Fibroblast of gingiva (primary cell): ENCODE measurements at regions not wholly inside any gene's neighbourhood (a gene's known extent, or its start where the extent isn't known, plus 50 kb on each side); places are given as distances from the start of the nearest gene placed in this dataset.
A peak's percentile ranks its signal among the peaks of the same experiment; 100 is the strongest.
"Not testable (repeated sequence)": the region's sequence is repeated elsewhere in the genome, so short reads cannot be mapped to it uniquely, and the experiment has no call there.

ENCODE experiments used
- DNase-seq: peaks from one replicate; pipeline ENCODE4 v3.0.0-alpha.2; 2011; ENCODE audit warnings: low read depth

DNA sequence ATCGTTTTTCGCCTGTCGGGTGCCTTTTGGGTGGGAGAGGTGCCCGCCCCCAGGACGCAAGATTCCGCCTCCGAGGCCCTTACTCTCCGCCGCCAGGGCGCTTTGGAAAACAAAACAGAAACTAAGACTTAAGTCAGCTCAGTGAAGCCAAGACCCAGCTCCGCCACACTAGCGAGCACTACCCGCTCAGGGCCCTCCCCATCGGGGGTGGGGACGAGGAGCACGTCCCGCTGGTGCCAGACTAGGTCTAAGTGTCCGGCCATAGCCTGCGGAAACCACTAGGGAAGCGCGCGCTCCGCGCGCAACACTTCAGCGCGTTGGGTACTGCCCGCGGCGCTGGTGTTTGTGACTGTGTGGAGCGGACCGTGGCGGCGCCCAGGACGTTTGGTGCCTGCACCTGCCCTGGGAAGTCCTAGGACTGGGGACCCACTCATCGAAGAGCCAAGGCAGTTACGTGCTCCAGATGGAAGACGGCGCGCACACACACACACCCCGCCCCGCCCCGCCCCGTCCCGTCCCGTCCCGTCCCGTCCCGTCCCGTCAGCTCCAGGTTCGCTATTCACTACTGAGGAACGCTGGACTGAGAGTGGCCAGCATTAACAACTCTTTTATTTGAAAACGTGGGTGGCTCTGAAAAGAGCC, 57.6 kb upstream of the BOLA1 start:
- DNase-seq, result not testable (repeated sequence)

DNA sequence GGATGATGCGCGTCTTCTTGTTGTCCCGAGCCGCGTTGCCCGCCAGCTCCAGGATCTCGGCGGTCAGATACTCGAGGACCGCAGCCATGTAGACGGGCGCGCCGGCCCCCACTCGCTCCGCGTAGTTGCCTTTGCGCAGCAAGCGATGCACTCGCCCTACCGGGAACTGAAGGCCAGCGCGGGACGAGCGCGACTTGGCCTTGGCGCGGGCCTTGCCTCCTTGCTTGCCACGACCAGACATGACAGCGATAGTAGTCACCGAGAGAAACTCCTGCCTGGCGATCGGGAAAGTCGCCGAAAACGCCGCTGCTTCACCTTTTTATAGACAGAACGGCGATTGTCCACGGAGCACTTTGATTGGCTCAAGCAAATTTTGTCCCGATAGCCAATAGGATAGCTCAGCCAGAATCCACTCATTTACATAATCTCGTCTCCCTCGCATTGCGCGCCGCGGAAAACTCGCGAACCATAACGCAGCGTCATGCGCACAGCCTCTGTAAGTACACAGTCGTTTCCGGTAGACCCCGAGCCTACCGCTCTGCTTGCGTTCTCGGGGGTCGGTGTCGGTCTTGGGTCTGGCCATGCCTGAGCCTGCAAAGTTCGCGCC, 56.8 kb upstream of the BOLA1 start:
- not testable (repeated sequence) for DNase-seq

DNA sequence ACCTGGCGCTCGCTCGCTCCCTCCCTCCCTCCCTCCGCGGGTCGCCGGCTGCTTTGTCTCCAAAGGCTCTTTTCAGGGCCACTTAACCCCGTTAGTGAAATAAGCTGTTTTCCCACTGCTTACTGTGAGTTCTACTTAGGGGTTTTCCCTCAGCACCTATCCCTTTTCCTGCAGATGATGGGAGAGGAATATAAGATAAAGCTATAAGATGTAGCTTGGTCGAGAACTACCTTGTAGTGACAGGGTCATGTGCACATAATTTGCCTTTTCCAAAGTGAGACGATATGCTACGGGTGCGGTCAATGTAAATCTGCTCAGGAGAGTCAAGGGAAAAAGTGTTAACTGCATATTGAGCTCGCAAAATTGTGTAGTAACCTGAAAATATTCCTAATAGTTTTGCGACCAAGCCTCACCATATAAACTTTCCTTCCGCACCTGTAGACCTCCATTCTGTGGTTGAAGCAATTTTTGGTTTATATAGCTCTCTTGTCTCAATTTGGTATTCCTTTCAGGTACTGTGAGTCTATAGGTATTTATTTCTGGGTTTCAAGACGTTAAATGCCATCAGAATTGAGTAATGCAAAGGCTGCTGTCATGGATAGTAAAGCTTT, 55.8 kb upstream of the BOLA1 start:
- no peak for DNase-seq

DNA sequence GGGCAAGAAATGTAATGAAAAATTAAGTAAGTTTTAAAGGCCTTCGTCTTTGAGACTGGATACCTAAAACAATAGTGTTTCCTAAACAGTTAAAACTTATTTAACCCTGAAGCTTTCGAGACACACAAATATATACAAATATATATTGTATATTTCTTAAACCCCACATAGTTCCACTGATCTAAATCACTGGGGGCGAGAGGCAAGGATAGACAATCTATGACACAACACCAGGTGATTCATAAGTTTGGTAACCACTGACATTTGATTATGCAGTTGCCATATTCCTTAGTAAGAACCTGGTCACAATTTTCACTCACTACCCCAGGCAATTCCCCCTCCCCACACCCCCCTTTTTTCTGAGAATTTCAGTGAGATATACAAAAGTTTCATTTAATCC, 55.3 kb upstream of the BOLA1 start:
- DNase-seq, result peak; percentile 29

DNA sequence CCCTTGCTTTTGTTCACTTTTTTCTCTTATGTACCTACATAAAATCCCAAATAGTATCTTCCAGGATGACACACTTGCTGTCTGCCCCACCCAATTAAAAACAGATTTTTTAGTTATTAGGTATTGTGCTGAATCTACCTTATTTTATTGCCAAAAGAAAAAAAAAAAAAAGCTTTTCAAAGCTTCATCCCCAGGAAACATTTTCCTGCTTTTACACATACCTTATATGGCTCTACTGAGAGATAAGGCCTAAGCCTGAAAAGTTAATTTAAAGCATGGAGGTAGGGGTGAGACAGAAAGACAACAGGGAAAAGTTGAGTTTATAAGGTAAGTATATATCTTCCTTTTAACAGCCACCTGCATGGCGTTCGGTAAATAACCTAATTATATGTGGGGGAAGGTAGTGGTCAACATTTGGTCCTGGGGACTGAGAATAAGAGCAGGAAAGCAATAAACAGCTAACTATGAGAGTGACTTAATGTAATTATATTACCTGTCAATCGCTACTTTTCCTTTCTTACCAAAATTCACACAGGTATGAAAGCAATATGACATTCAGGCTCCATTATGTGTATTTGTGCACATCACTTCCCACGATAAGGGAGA, 54.6 kb upstream of the BOLA1 start:
- no peak for DNase-seq

DNA sequence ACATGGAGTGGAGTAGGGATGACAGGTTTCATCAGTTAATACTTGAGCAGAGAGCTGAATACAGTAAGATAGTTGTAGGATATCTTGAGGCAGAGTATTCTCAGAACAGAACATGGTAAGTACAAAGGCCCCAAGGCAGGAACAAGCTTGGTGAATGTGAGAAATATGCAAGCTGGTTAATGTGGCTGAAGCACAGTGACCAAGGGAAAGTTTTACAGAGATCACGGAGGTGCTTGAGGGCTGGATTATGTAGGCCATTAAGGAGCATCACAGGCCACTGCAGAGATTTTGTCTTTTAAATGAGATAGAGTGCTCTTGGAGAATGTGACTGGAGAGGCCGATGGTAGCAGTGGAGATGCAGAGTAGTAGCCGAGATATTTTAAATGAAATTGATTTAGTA, 54.0 kb upstream of the BOLA1 start:
- no peak for DNase-seq

DNA sequence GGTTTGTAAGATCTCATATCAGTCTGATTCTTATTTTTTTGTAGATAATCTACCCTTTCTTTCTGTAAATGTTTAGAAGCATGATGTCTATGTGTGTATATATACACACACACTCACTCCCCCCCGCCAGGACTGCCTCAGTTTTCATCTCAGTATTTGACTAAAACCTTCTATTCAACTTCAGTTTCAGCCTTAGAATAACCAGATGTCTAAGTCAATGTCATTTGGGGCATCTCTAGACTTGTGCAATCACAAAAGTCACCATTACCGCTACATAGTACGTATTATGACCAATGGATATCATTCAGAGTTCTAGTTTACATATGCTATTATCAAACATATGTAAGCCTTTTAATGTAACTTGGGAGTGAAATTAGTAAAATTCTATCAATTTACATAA, 53.3 kb upstream of the BOLA1 start:
- DNase-seq, result no peak

DNA sequence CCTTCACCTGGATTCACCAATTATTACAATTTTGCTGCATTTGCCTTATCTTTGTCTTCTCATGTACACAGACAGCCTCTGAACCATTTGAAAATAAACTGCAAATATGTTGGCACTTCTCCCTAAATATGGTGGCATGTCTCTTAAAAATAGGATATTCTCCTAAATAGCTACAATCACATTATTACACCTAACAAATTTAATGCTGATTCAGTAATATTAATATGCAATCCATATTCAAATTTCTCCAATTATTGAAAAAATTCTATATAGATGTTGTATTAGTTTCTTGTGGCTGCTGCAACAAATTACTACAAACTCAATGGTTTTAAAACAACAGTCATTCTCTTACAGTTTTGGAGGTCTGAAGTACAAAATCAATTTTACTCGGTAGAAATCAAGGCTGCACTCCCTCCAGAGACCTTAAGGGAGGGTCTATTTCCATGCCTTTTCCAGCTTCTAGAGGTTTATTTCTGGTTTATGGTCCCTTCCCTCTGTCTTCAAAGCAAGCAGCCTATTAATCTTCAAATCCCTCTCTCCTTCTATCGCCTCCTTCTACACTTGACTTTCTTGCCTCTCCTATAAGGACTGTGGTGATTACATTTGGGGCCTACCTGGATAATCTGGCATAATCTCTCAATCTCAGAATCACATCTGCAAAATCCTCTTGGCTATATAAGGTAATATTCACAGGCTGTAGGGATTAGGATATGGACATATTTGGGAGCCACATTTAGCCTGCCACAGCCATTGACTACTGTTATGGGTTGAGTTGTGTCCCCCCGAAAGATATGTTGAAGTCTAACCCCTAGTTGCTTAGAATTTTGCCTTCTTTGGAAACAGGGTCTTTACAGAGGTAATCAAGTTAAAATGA, 52.5 kb upstream of the BOLA1 start:
- no peak for DNase-seq

DNA sequence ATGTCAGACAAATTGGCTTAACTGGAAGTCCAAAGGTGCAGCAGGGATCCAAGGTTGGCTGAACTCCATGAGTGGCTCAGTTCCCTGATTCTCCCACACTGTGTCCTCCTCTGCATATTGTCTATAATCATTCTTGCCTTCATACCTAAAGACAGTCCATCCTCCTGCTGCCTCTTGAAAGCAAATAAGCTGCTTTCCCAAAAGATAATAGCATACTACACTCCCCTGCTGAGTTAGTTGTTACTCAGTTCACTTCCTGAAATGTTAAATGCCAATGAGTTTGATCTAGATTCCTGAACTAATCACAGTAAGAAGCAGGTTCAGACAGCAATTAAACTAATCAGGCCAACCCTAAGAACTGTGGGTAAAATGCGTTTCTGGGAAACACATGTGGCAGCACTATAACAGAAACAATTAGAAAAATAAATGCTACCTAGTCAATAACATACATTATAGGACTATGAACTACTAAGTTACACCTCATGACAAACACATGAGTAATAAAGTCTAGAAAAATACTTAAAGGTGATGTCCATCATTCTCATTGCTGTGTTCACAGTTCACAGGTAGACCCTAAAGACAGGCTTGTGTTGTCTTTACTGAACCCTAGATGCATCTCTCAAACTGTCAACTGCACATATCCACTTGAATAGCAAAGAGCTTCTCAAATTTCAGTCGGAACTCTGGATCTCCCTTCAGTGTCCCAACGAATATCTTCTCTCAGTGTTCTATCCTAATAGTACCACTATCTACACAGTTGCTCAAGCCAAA, 50.8 kb upstream of the BOLA1 start:
- no peak for DNase-seq

DNA sequence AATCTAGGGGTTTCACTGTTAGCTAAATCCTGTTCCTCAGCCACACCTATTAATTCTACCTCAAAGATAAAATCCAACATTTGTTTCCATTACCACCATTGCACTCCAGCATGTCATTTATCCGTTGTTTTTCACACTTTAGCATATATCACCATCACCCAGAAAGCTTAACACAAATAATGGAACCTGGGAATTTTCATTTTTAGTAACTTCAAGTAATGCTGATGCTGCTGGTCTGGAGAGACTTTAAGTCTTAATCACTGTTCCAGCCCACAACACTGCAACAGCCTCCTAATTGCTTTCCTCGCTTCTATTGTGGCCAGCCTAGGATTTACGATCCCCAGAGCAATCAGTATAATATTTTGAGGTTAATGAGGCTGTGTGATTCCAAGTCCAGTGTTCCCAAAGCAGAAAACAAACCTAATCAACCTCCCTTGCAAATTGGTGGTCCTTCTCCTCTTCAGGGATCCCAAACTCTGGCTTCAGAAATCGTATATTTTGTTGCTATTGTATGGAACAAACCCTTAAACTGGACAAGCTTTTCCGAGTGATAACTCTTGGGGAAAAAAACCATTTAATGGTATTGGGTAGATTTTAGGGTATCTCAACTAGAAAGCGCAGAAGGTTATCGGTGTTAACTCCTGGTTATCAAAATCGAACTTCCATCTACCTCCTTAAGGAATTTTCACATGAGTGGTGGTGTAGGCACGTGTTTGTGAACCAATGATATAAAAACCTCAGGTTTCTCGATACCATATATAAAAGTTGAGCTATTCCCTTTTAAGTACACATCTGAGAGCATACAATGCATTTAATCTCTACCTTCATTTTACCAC, 50.0 kb upstream of the BOLA1 start:
- no peak for DNase-seq
